MCF 10A (cell line): ENCODE measurements at regions not wholly inside any gene's neighbourhood (a gene's known extent, or its start where the extent isn't known, plus 50 kb on each side); places are given as distances from the start of the nearest gene placed in this dataset.

Experiments
- BruUV-seq: library from RNA; stranded (reverse); fragments of 400-500 nt; replicated peaks from 2 replicates; lab custom pipeline; 2021; lab: Mats Ljungman, UMichigan
- CTCF ChIA-PET: fragments of 300-600 bp; sonication (Branson Sonifier 250); formaldehyde crosslinking; extraction: SDS; loops from one replicate; lab custom pipeline; 2021; ENCODE audit warnings: antibody characterized with exemption, inconsistent platforms; lab: Yijun Ruan, JAX
- POLR2A ChIA-PET: fragments of 300-600, 350-650 bp; sonication (Branson Sonifier 250); formaldehyde crosslinking; extraction: SDS; loops from one replicate; lab custom pipeline; 2020; ENCODE audit warnings: antibody characterized with exemption, inconsistent platforms; lab: Yijun Ruan, JAX
- DNase-seq: peaks from one replicate; pipeline ENCODE4 v3.0.0-alpha.2; 2018; ENCODE audit not compliant: unreplicated experiment
- H3K27ac Mint-ChIP-seq: one replicate; pipeline ENCODE4 v1.8.0; 2022; ENCODE audit warnings: mild to moderate bottlenecking, low read depth, mixed read lengths; ENCODE audit not compliant: unreplicated experiment
- H3K27me3 Mint-ChIP-seq: one replicate; pipeline ENCODE4 v1.8.0; 2022; ENCODE audit warnings: mixed read lengths; ENCODE audit not compliant: insufficient read depth, unreplicated experiment
- H3K36me3 Mint-ChIP-seq: one replicate; pipeline ENCODE4 v1.8.0; 2022; ENCODE audit warnings: mild to moderate bottlenecking, moderate library complexity, mixed read lengths; ENCODE audit not compliant: insufficient read depth, unreplicated experiment
- H3K4me1 Mint-ChIP-seq: one replicate; pipeline ENCODE4 v1.8.0; 2022; ENCODE audit warnings: mixed read lengths; ENCODE audit not compliant: insufficient read depth, unreplicated experiment
- H3K4me3 Mint-ChIP-seq: one replicate; pipeline ENCODE4 v1.8.0; 2022; ENCODE audit warnings: mild to moderate bottlenecking, moderate library complexity, mixed read lengths; ENCODE audit not compliant: unreplicated experiment
- H3K9me3 Mint-ChIP-seq: one replicate; pipeline ENCODE4 v1.8.0; 2022; ENCODE audit warnings: mixed read lengths; ENCODE audit not compliant: unreplicated experiment
- intact Hi-C: fragments of 100-400 bp; cut with micrococcal nuclease; formaldehyde crosslinking; loops from 2 replicates; pipeline ENCODE4 v1.14.1; 2022
- TF ChIP-seq, protein P1 (sequence below): fragments of 200-600 bp; IDR thresholded peaks from one replicate; pipeline ENCODE4 v1.8.0; 2022; ENCODE audit warnings: antibody characterized with exemption, mild to moderate bottlenecking; ENCODE audit not compliant: unreplicated experiment

DNA sequence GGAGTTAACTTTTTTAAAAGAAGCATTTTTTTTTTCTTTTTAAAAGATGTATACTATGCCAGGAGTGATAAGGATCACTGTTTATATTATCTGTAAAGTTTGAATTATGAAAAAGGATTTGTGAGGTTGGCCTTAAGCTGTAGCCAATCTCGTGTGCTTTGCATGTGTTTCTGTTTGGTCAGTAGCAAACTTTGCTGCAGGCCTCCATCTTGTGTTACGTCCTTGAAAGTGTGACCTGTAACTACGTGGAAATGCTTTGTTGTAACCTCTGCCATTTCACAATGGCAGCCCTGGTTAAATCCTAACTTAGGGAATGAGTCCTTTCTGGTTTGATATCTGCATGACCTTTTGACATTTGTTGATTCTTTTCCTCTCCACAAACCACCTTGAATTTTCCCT, 1345.6 kb downstream of the NSUN3 start:
- ChIA-PET POLR2A (interaction anchor here (0.6 kb wide), 1 partner anchor 12 kb away, joined by 3 read pairs; no protein-coding TSS in a partner anchor), CTCF (no interaction called here)
- no peaks in the 10 kb centered on the region for H3K36me3 Mint-ChIP-seq
- H3K4me1 Mint-ChIP-seq = no peaks in the 10 kb centered on the region
- peaks cover 28% of the 10 kb centered on the region for H3K27me3 Mint-ChIP-seq
- no peaks in the 10 kb centered on the region for H3K9me3 Mint-ChIP-seq
- no peak overlapping the region for H3K4me3 Mint-ChIP-seq
- DNase-seq = no peak
- no TSS peak for BruUV-seq
- H3K27ac Mint-ChIP-seq = no peak overlapping the region
- TF ChIP-seq, protein P1, sequence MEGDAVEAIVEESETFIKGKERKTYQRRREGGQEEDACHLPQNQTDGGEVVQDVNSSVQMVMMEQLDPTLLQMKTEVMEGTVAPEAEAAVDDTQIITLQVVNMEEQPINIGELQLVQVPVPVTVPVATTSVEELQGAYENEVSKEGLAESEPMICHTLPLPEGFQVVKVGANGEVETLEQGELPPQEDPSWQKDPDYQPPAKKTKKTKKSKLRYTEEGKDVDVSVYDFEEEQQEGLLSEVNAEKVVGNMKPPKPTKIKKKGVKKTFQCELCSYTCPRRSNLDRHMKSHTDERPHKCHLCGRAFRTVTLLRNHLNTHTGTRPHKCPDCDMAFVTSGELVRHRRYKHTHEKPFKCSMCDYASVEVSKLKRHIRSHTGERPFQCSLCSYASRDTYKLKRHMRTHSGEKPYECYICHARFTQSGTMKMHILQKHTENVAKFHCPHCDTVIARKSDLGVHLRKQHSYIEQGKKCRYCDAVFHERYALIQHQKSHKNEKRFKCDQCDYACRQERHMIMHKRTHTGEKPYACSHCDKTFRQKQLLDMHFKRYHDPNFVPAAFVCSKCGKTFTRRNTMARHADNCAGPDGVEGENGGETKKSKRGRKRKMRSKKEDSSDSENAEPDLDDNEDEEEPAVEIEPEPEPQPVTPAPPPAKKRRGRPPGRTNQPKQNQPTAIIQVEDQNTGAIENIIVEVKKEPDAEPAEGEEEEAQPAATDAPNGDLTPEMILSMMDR = no peak
- intact Hi-C loops = no loop called here

DNA sequence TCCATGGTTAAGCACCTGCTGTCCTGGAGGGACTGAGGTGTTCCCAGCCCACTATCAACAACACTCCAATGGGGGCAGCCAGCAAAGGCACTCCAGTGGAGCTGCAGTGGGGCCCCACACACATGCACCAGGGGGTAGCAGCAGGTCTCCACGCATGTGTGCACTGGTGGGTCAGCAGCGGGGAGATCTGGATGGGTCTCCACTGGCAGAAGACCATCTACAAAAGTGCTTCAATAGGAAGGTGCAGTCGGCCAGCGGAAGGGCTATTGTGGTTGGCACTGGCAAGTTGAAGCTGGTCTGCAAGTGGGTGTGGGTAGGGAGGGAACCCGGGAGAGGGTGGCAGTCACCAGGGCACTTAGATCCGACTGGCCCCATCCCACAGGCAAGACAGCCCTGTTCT, 1355.4 kb downstream of the NSUN3 start:
- Mint-ChIP-seq H3K27me3 (peaks cover 20% of the 10 kb centered on the region), H3K27ac (no peak overlapping the region), H3K9me3 (peaks cover 14% of the 10 kb centered on the region), H3K4me3 (no peak overlapping the region), H3K4me1 (peaks cover 6% of the 10 kb centered on the region), H3K36me3 (no peaks in the 10 kb centered on the region)
- TF ChIP-seq, protein P1 = no peak
- ChIA-PET CTCF (interaction anchor here (0.6 kb wide), 1 partner anchor 885 kb away, joined by 5 read pairs; no protein-coding TSS in a partner anchor), POLR2A (no interaction called here)
- no TSS peak for BruUV-seq
- DNase-seq = no peak
- intact Hi-C loops = no loop called here

DNA sequence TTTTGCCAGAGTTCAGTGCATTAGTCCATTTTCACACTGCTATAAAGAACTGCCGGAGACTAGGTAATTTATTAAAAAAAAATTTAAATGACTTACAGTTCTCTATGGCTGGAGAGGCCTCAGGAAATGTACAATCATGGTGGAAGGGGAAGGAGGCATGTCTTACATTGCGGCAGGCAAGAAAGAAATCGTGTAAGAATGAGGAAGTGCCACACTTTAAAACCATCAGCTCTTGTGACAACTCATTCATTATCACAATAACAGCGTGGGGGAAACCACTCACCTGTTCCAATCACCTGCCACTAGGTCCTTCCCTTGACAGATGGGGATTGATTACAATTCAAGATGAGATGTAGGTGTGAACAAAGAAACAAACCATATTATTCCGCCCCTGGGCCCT, 1361.4 kb downstream of the NSUN3 start:
- Mint-ChIP-seq H3K9me3 (no peaks in the 10 kb centered on the region), H3K27me3 (peaks cover 35% of the 10 kb centered on the region), H3K27ac (no peak overlapping the region), H3K4me3 (no peak overlapping the region), H3K36me3 (no peaks in the 10 kb centered on the region), H3K4me1 (no peaks in the 10 kb centered on the region)
- BruUV-seq = no TSS peak
- no peak for DNase-seq
- POLR2A ChIA-PET = no interaction called here
- intact Hi-C loops = no loop called here
- TF ChIP-seq, protein P1 = no peak
- CTCF ChIA-PET = no interaction called here

DNA sequence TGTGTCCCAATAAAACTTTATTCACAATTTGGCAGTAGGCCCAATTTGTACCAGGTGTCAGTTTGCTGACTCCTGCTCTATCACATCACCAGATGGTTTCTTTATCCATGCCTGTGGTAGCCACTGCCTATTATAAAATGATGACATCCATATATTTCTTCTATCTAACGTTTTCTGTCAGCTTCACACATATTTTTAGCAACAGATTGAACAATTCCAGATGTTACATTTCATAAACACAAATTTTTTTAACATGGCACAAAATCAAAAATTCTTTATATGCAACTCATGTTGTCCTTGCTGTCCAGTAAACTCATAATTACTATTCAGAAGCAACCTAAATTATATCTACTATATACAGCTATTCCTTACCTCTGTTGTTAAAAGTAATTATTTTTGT, 1371.6 kb downstream of the NSUN3 start:
- DNase-seq = no peak
- no peak overlapping the region for H3K4me3 Mint-ChIP-seq
- no TSS peak for BruUV-seq
- H3K4me1 Mint-ChIP-seq = no peaks in the 10 kb centered on the region
- TF ChIP-seq, protein P1 = no peak
- H3K36me3 Mint-ChIP-seq = no peaks in the 10 kb centered on the region
- intact Hi-C loops = no loop called here
- ChIA-PET POLR2A (interaction anchor here (0.7 kb wide), 1 partner anchor 1566 kb away, joined by 3 read pairs; no protein-coding TSS in a partner anchor), CTCF (no interaction called here)
- H3K27ac Mint-ChIP-seq = no peak overlapping the region
- peaks cover 68% of the 10 kb centered on the region for H3K27me3 Mint-ChIP-seq
- H3K9me3 Mint-ChIP-seq = no peaks in the 10 kb centered on the region
